GM12865 (cell line): ENCODE measurements at regions not wholly inside any gene's neighbourhood (a gene's known extent, or its start where the extent isn't known, plus 50 kb on each side); places are given as distances from the start of the nearest gene placed in this dataset.
A peak's percentile ranks its signal among the peaks of the same experiment; 100 is the strongest.

Source experiments
- DNase-seq: peaks from one replicate; pipeline ENCODE4 v3.0.0; 2010; ENCODE audit warnings: low read depth
- H3K4me3 ChIP-seq: 2 replicates; pipeline ENCODE4 v1.5.1; 2011; ENCODE audit warnings: mild to moderate bottlenecking, low read depth, low read length, control low read depth
- TF ChIP-seq, protein P1 (sequence below): IDR thresholded peaks from 2 replicates; pipeline ENCODE4 v1.5.1; 2011; ENCODE audit warnings: low read length, control low read depth, low read depth, inconsistent platforms; ENCODE audit not compliant: insufficient read depth; ENCODE audit errors: missing control alignments

DNA sequence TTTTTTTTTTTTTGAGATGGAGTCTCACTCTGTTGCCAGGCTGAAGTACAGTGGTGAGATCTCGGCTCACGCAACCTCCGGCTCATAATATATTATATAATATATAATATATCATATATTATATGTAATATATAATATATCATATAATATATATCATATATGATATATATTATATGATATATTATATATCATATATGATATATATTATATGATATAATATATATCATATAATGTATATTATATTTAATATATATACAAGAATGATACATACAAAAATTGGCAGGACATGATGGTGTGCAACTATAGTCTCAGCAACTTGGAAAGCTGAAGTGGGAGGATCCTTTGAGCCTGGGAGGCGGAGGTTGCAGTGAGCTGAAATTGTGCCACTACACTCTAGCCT lies 1725.5 kb downstream of the MRPL39 start:
- no peak for DNase-seq
- no peak overlapping the region for H3K4me3 ChIP-seq
- TF ChIP-seq, protein P1, sequence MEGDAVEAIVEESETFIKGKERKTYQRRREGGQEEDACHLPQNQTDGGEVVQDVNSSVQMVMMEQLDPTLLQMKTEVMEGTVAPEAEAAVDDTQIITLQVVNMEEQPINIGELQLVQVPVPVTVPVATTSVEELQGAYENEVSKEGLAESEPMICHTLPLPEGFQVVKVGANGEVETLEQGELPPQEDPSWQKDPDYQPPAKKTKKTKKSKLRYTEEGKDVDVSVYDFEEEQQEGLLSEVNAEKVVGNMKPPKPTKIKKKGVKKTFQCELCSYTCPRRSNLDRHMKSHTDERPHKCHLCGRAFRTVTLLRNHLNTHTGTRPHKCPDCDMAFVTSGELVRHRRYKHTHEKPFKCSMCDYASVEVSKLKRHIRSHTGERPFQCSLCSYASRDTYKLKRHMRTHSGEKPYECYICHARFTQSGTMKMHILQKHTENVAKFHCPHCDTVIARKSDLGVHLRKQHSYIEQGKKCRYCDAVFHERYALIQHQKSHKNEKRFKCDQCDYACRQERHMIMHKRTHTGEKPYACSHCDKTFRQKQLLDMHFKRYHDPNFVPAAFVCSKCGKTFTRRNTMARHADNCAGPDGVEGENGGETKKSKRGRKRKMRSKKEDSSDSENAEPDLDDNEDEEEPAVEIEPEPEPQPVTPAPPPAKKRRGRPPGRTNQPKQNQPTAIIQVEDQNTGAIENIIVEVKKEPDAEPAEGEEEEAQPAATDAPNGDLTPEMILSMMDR = no peak

DNA sequence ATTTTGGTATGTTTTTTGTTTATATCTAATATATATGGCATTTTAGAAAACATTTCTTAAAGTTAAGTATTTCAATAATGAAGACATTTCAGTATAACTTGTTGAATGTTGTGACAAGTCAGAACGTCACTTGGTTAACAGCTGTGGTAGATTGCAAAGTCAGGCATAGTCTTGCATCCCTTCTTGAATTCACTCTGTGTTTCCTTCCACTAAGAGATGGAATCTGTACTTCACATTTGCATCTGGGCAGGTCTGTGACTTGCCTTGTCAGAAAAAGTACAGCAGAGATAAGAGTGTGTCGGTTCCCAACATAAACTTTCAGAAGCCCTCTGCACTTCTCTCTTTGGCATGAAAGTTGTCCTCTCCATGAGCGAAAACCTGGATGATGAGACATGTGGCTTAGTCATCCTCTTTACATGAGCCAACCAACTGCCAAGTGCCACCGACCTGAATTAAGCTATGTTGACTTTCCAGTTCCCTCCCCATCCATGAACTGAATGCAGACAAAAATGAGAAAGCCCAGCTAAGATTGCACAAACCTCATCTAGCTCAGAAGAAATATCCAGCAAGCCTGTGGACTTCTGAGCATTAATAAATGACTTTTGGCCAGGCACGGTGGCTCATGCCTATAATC lies 1730.2 kb downstream of the MRPL39 start:
- H3K4me3 ChIP-seq = no peak overlapping the region
- no peak for DNase-seq
- TF ChIP-seq, protein P1 = no peak

DNA sequence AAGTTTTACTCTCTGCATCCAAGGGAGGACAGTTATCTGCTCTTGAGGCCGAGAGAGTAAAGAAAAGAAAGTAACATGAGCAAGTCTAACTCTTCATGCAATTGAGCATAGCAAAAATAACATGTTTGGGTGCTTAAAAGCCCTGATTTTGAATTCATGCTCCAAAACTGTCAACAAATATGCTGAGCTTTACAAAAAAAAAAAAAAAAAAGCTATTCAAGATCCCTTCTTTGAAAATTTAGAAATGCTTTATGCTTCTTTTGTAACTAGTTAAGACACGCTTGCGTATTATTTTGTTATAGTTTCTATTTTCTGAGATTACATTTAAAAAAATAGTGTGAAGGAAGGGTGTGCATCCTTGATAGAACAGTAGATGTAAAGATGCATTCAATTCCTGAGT lies 1733.0 kb downstream of the MRPL39 start:
- TF ChIP-seq, protein P1 = no peak
- DNase-seq = no peak
- no peak overlapping the region for H3K4me3 ChIP-seq

DNA sequence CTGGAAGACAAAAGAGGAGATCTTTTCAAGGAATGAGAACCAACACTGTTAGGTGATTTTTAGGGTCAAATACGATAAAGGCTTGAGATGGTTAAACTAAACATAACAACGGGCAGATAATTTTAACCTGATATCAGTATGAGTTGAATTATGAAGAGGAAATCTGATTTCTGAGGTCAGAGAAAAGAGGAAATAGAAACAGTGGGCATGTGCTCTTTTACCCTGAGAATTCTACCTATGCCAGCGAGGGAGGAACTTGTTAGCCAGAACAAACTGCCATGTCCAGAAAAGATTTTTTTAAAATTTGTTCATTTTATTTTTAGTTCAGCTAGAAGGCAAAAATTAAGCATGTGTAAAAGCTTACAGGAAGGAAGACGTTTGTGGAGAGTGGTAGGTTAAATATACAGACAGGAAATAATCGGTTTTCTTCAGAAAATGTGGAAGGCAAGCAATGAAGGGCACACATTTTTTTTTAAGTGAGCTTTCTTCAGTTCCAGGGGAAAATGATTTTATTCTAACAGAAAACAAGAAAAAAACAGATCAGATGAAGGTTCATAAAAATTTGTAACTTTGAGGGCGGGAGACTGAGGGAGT lies 1745.3 kb downstream of the MRPL39 start:
- no peak for DNase-seq
- H3K4me3 ChIP-seq = no peak overlapping the region
- TF ChIP-seq, protein P1 = no peak

DNA sequence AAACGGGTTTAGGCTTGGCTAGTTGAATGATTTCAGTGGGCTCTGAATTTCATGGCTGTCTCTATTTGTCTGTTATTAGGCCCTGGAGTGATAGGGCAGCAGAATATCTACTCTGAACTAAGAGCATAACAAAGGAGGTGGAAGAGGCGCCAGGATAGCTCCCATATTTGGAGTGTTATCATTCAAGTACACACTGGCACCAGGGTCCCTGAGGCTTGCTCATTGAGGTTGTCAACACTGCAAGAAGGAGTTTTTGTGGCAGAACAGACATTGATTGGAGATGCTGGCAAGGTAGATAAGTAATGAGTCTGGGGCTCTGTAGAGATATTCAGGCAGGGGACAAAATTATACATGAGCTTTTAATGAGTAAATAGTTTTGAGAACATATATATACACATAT lies 1748.4 kb downstream of the MRPL39 start:
- no peak for DNase-seq
- no peak overlapping the region for H3K4me3 ChIP-seq
- TF ChIP-seq, protein P1 = no peak

DNA sequence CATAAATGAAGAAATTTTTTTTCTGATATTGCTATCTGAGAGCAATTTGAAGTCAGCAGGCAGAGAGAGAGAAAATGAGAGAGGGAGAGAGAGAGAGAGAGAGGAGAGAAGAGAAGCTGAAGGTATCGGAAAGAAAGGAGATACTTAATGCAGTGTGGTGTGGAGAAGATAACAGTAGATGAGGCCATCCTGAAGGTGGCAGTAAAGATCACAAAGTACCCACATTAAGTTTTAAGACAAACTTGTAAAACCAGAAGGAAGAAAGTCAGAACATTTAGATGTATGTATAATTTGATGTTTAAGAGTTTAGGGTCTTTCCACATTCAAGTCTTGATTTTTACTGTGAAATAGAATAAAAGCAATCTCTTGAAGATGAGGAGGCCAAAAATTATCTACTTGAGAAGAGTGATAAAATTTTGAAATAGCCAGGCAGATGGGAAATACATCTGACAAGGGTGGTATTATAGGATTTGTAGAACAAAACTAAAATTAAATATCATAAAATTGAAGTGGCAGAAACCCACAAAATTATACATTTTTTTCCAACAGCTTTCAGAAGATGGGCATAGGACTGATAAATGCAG lies 1753.4 kb downstream of the MRPL39 start:
- TF ChIP-seq, protein P1 = peak; percentile 33
- peak; percentile 15 for DNase-seq
- H3K4me3 ChIP-seq = no peak overlapping the region
